Dedifferentiated amniotic fluid mesenchymal stem cell (primary cell): ENCODE measurements at regions not wholly inside any gene's neighbourhood (a gene's known extent, or its start where the extent isn't known, plus 50 kb on each side); places are given as distances from the start of the nearest gene placed in this dataset.

Experiments
- DNase-seq: peaks from one replicate; pipeline ENCODE4 v3.0.0-alpha.2; 2016; ENCODE audit errors: extremely low spot score

- DNase-seq = no peak
Observed at GRCh38 chr15:53305554-53305953, 453.9 kb downstream of the WDR72 start.

- no peak for DNase-seq
Observed at GRCh38 chr15:53305101-53305500, 454.4 kb downstream of the WDR72 start.

GRCh38 chr15:53297828-53298227 lies 461.6 kb downstream of the WDR72 start:
- DNase-seq = no peak

- DNase-seq = no peak
Observed at GRCh38 chr15:53296603-53297002, 462.9 kb downstream of the WDR72 start.

GRCh38 chr15:53295574-53295973 lies 463.9 kb downstream of the WDR72 start:
- no peak for DNase-seq

GRCh38 chr15:53288542-53288941 lies 470.9 kb downstream of the WDR72 start:
- DNase-seq = no peak

- no peak for DNase-seq
Observed at GRCh38 chr15:53274630-53275029, 484.5 kb upstream of the ONECUT1 start.

- DNase-seq = no peak
Observed at GRCh38 chr15:53272116-53272515, 482.0 kb upstream of the ONECUT1 start.

- no peak for DNase-seq
Observed at GRCh38 chr15:53266176-53266575, 476.0 kb upstream of the ONECUT1 start.

- no peak for DNase-seq
Observed at GRCh38 chr15:53260647-53261046, 470.5 kb upstream of the ONECUT1 start.

GRCh38 chr15:53256457-53256856 lies 466.3 kb upstream of the ONECUT1 start:
- no peak for DNase-seq

GRCh38 chr15:53256043-53256442 lies 465.9 kb upstream of the ONECUT1 start:
- no peak for DNase-seq

GRCh38 chr15:53251996-53252395 lies 461.9 kb upstream of the ONECUT1 start:
- no peak for DNase-seq

- DNase-seq = no peak
Observed at GRCh38 chr15:53251523-53251922, 461.4 kb upstream of the ONECUT1 start.

GRCh38 chr15:53247041-53247708 lies 457.0 kb upstream of the ONECUT1 start:
- no peak for DNase-seq

GRCh38 chr15:53246404-53246803 lies 456.3 kb upstream of the ONECUT1 start:
- no peak for DNase-seq

- no peak for DNase-seq
Observed at GRCh38 chr15:53233801-53234200, 443.7 kb upstream of the ONECUT1 start.

- DNase-seq = no peak
Observed at GRCh38 chr15:53230473-53230872, 440.3 kb upstream of the ONECUT1 start.

- no peak for DNase-seq
Observed at GRCh38 chr15:53226559-53226958, 436.4 kb upstream of the ONECUT1 start.

- DNase-seq = no peak
Observed at GRCh38 chr15:53225781-53226180, 435.6 kb upstream of the ONECUT1 start.

GRCh38 chr15:53224371-53224770 lies 434.2 kb upstream of the ONECUT1 start:
- no peak for DNase-seq

- no peak for DNase-seq
Observed at GRCh38 chr15:53223815-53224214, 433.7 kb upstream of the ONECUT1 start.

- no peak for DNase-seq
Observed at GRCh38 chr15:53218666-53219580, 428.8 kb upstream of the ONECUT1 start.
